MCF 10A (cell line): ENCODE measurements at regions not wholly inside any gene's neighbourhood (a gene's known extent, or its start where the extent isn't known, plus 50 kb on each side); places are given as distances from the start of the nearest gene placed in this dataset.

Source experiments
- BruUV-seq: library from RNA; stranded (reverse); fragments of 400-500 nt; replicated peaks from 2 replicates; lab custom pipeline; 2021; lab: Mats Ljungman, UMichigan
- CTCF ChIA-PET: fragments of 300-600 bp; sonication (Branson Sonifier 250); formaldehyde crosslinking; extraction: SDS; loops from one replicate; lab custom pipeline; 2021; ENCODE audit warnings: antibody characterized with exemption, inconsistent platforms; lab: Yijun Ruan, JAX
- POLR2A ChIA-PET: fragments of 300-600, 350-650 bp; sonication (Branson Sonifier 250); formaldehyde crosslinking; extraction: SDS; loops from one replicate; lab custom pipeline; 2020; ENCODE audit warnings: antibody characterized with exemption, inconsistent platforms; lab: Yijun Ruan, JAX
- DNase-seq: peaks from one replicate; pipeline ENCODE4 v3.0.0-alpha.2; 2018; ENCODE audit not compliant: unreplicated experiment
- H3K27ac Mint-ChIP-seq: one replicate; pipeline ENCODE4 v1.8.0; 2022; ENCODE audit warnings: mild to moderate bottlenecking, low read depth, mixed read lengths; ENCODE audit not compliant: unreplicated experiment
- H3K27me3 Mint-ChIP-seq: one replicate; pipeline ENCODE4 v1.8.0; 2022; ENCODE audit warnings: mixed read lengths; ENCODE audit not compliant: insufficient read depth, unreplicated experiment
- H3K36me3 Mint-ChIP-seq: one replicate; pipeline ENCODE4 v1.8.0; 2022; ENCODE audit warnings: mild to moderate bottlenecking, moderate library complexity, mixed read lengths; ENCODE audit not compliant: insufficient read depth, unreplicated experiment
- H3K4me1 Mint-ChIP-seq: one replicate; pipeline ENCODE4 v1.8.0; 2022; ENCODE audit warnings: mixed read lengths; ENCODE audit not compliant: insufficient read depth, unreplicated experiment
- H3K4me3 Mint-ChIP-seq: one replicate; pipeline ENCODE4 v1.8.0; 2022; ENCODE audit warnings: mild to moderate bottlenecking, moderate library complexity, mixed read lengths; ENCODE audit not compliant: unreplicated experiment
- H3K9me3 Mint-ChIP-seq: one replicate; pipeline ENCODE4 v1.8.0; 2022; ENCODE audit warnings: mixed read lengths; ENCODE audit not compliant: unreplicated experiment
- intact Hi-C: fragments of 100-400 bp; cut with micrococcal nuclease; formaldehyde crosslinking; loops from 2 replicates; pipeline ENCODE4 v1.14.1; 2022
- TF ChIP-seq, protein P1 (sequence below): fragments of 200-600 bp; IDR thresholded peaks from one replicate; pipeline ENCODE4 v1.8.0; 2022; ENCODE audit warnings: antibody characterized with exemption, mild to moderate bottlenecking; ENCODE audit not compliant: unreplicated experiment

DNA sequence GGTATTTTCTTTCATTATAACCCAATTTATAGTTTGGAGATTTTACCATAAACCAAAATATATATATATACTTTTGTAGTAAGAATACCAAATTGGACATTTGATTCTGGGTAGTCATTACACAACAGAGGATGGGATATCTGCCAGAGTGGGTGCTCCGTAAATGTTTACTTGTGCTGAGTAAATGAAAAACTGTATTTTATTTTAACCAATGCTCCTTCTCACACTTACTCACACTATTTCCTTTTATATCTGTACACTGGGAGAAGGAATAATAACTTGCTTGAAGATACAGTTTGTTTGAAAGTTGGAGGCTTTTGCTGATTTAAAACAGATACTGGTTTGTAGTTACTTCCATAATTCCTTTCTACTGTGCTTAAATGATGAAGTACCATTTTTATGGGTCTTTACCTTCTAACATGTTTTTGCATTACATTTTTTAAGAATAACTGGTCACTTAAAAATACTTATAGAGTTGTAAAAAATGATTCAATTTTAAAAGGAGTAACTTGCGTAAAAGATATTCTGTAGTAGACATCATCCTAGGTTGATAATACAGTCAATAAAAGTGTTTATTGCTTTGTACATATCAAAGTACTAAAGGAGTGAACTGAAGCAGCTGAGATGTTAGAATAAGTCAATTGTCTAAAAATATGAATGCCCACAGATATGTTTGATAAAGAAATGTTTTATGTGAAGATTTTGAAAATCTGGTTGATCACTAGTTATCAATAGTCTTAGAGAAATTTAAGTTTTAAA lies 411.7 kb downstream of the UTRN start:
- intact Hi-C loops: no loop called here
- CTCF ChIA-PET: no interaction called here
- no peaks in the 10 kb centered on the region for H3K4me1 Mint-ChIP-seq
- H3K9me3 Mint-ChIP-seq: peaks cover 13% of the 10 kb centered on the region
- TF ChIP-seq, protein P1, sequence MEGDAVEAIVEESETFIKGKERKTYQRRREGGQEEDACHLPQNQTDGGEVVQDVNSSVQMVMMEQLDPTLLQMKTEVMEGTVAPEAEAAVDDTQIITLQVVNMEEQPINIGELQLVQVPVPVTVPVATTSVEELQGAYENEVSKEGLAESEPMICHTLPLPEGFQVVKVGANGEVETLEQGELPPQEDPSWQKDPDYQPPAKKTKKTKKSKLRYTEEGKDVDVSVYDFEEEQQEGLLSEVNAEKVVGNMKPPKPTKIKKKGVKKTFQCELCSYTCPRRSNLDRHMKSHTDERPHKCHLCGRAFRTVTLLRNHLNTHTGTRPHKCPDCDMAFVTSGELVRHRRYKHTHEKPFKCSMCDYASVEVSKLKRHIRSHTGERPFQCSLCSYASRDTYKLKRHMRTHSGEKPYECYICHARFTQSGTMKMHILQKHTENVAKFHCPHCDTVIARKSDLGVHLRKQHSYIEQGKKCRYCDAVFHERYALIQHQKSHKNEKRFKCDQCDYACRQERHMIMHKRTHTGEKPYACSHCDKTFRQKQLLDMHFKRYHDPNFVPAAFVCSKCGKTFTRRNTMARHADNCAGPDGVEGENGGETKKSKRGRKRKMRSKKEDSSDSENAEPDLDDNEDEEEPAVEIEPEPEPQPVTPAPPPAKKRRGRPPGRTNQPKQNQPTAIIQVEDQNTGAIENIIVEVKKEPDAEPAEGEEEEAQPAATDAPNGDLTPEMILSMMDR: no peak
- BruUV-seq: no TSS peak
- H3K27me3 Mint-ChIP-seq: no peaks in the 10 kb centered on the region
- DNase-seq: no peak
- no peak overlapping the region for H3K27ac Mint-ChIP-seq
- H3K36me3 Mint-ChIP-seq: peaks cover 12% of the 10 kb centered on the region
- POLR2A ChIA-PET: no interaction called here
- no peak overlapping the region for H3K4me3 Mint-ChIP-seq

DNA sequence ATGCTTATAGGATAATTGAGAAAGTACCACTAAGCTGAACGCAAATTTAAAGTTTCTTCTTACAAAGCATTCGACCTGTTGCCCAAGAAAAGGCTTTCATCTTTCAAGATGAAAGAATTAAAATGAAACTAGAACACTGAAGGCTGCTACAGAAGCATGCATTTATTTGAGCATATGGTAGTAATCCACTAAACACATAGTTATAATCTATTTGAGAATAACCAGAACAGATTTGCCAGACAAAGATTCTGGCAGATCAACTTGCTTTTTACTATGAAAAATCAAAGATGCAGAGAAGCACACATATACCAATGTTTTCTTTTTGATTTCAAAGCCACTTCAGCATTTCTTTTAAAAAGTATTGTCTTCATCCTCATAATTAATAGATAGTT lies 412.2 kb downstream of the UTRN start:
- ChIA-PET CTCF (no interaction called here), POLR2A (no interaction called here)
- no peak overlapping the region for H3K27ac Mint-ChIP-seq

DNA sequence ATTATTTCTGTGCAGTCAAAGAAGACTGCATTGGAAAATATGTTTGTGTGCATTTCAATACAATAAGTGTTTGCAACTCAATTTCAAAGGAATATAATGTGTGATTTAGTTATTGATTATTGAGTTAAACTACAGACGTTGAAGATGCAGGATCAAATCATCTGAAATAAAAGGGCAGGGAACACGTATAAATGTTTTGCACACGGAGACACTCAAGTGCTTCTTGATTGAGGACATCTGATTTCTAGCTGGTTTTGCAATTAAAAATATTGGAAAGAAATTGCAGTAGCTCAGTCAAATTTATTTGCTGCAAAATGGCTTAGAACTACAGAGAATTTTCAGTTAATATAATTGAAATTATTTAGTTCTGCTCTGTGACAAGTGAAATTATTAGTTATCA lies 412.7 kb downstream of the UTRN start:
- peaks cover 10% of the 10 kb centered on the region for H3K9me3 Mint-ChIP-seq
- intact Hi-C loops: no loop called here
- H3K36me3 Mint-ChIP-seq: peaks cover 12% of the 10 kb centered on the region
- no peak overlapping the region for H3K27ac Mint-ChIP-seq
- no TSS peak for BruUV-seq
- no peak for DNase-seq
- POLR2A ChIA-PET: no interaction called here
- H3K4me3 Mint-ChIP-seq: no peak overlapping the region
- CTCF ChIA-PET: no interaction called here
- TF ChIP-seq, protein P1: no peak
- no peaks in the 10 kb centered on the region for H3K4me1 Mint-ChIP-seq
- no peaks in the 10 kb centered on the region for H3K27me3 Mint-ChIP-seq

More for the DNA sequence above, 412.2 kb downstream of the UTRN start:
- Mint-ChIP-seq H3K27me3 (no peaks in the 10 kb centered on the region), H3K36me3 (peaks cover 12% of the 10 kb centered on the region), H3K4me3 (no peak overlapping the region), H3K9me3 (peaks cover 13% of the 10 kb centered on the region), H3K4me1 (no peaks in the 10 kb centered on the region)
- BruUV-seq: no TSS peak
- no peak for DNase-seq
- intact Hi-C loops: no loop called here
- TF ChIP-seq, protein P1: no peak

DNA sequence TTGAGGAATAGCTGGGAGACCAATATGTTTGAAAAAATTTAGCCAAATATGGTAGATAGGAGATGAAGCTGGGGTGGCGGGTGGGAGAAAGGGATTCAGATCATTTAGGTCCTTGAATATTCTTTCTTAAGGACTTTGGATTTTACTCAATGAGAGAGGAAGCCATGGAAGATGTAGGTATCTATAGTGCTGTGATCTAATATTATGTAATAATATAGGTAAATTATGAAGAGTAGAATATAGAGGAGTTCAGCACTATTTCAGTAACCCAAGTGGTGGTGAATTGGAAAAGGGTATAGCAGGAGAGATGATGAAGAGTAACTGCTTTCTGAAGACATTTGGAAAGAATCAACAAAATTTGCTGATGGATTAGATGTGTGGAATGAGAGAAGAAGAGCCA lies 417.6 kb downstream of the UTRN start:
- peaks cover 12% of the 10 kb centered on the region for H3K36me3 Mint-ChIP-seq
- no peaks in the 10 kb centered on the region for H3K9me3 Mint-ChIP-seq
- ChIA-PET CTCF (interaction anchor here (1.8 kb wide), 1 partner anchor 9 kb away, joined by 6 read pairs; no protein-coding TSS in a partner anchor), POLR2A (no interaction called here)
- TF ChIP-seq, protein P1: no peak
- no TSS peak for BruUV-seq
- H3K27me3 Mint-ChIP-seq: no peaks in the 10 kb centered on the region
- intact Hi-C loops: no loop called here
- DNase-seq: no peak
- H3K27ac Mint-ChIP-seq: no peak overlapping the region
- H3K4me3 Mint-ChIP-seq: no peak overlapping the region
- H3K4me1 Mint-ChIP-seq: no peaks in the 10 kb centered on the region
